ENCODE measurements at regions not wholly inside any gene's neighbourhood (a gene's known extent, or its start where the extent isn't known, plus 50 kb on each side); places are given as distances from the start of the nearest gene placed in this dataset.

- TF ChIP-seq CTCF (IDR thresholded peaks at IDR 0.05; ENCODE audit: low read depth, low read length): no peak
- Histone ChIP-seq H3K27ac (ENCODE audit: low read depth, low read length) (no peak overlapping the region), H3K4me3 (ENCODE audit: low read depth, low read length) (no peak overlapping the region), H3K27me3 (ENCODE audit: control insufficient read depth, insufficient read depth, low read length) (no peaks in the 10 kb centered on the region), H3K9me3 (ENCODE audit: control insufficient read depth, insufficient read depth, low read length) (no peaks in the 10 kb centered on the region; the same call in 1 of the 2 replicates)
- ChIA-PET POLR2A (no interaction called here), CTCF (no interaction called here)
- DNase-seq (ENCODE audit: low read depth, low spot score): no peak
Measured at GRCh38 chr4:103443324-103443723, 245.2 kb upstream of the CENPE start.

- Histone ChIP-seq H3K9me3 (ENCODE audit: control insufficient read depth, insufficient read depth, low read length) (peaks cover 7% of the 10 kb centered on the region; the same call in 1 of the 2 replicates), H3K27me3 (ENCODE audit: control insufficient read depth, insufficient read depth, low read length) (no peaks in the 10 kb centered on the region), H3K27ac (ENCODE audit: low read depth, low read length) (no peak overlapping the region), H3K4me3 (ENCODE audit: low read depth, low read length) (no peak overlapping the region)
- CTCF ChIA-PET: no interaction called here
- POLR2A ChIA-PET: no interaction called here
- no peak for DNase-seq (ENCODE audit: low read depth, low spot score)
- TF ChIP-seq CTCF (IDR thresholded peaks at IDR 0.05; ENCODE audit: low read depth, low read length): no peak
Measured at GRCh38 chr4:103429283-103429682, 231.1 kb upstream of the CENPE start.

- H3K27me3 ChIP-seq (ENCODE audit: control insufficient read depth, insufficient read depth, low read length): no peaks in the 10 kb centered on the region
- no peak overlapping the region for H3K27ac ChIP-seq (ENCODE audit: low read depth, low read length)
- H3K4me3 ChIP-seq (ENCODE audit: low read depth, low read length): no peak overlapping the region
- POLR2A ChIA-PET: no interaction called here
- CTCF ChIA-PET: no interaction called here
- H3K9me3 ChIP-seq (ENCODE audit: control insufficient read depth, insufficient read depth, low read length): peaks cover 6% of the 10 kb centered on the region
- DNase-seq (ENCODE audit: low read depth, low spot score): no peak
- TF ChIP-seq CTCF (IDR thresholded peaks at IDR 0.05; ENCODE audit: low read depth, low read length): no peak
Measured at GRCh38 chr4:103425406-103425805, 227.3 kb upstream of the CENPE start.

- Histone ChIP-seq H3K27ac (ENCODE audit: low read depth, low read length) (no peak overlapping the region), H3K27me3 (ENCODE audit: control insufficient read depth, insufficient read depth, low read length) (no peaks in the 10 kb centered on the region), H3K4me3 (ENCODE audit: low read depth, low read length) (no peak overlapping the region), H3K9me3 (ENCODE audit: control insufficient read depth, insufficient read depth, low read length) (peaks cover 11% of the 10 kb centered on the region)
- TF ChIP-seq CTCF (IDR thresholded peaks at IDR 0.05; ENCODE audit: low read depth, low read length): no peak
- CTCF ChIA-PET: no interaction called here
- no peak for DNase-seq (ENCODE audit: low read depth, low spot score)
- POLR2A ChIA-PET: no interaction called here
Measured at GRCh38 chr4:103424853-103425252, 226.7 kb upstream of the CENPE start.

DNA sequence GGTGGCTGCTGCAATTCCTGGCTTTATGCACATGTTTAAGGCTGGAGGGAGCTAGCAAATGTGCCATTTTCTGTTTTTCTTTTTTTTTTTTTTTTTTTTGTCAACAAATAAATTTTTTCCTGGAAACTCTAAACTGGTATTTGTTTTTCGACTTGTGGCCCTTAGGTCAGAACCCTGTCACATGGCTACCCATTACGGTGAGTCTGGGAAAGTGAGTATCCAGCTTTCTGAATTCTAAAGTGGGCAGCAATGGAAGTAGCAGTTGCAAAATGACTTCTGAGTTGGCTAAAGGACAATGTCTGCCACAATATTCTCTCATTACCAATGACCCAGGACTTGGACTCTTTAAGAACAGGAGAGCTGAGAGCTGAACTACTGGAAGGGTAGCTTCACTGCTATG lies 225.1 kb upstream of the CENPE start:
- ChIA-PET POLR2A (no interaction called here), CTCF (interaction anchor here (0.6 kb wide), 2 partner anchors 206 to 331 kb away, joined by 4 read pairs; no protein-coding TSS in a partner anchor)
- DNase-seq (ENCODE audit: low read depth, low spot score): no peak
- Histone ChIP-seq H3K27me3 (ENCODE audit: control insufficient read depth, insufficient read depth, low read length) (no peaks in the 10 kb centered on the region), H3K9me3 (ENCODE audit: control insufficient read depth, insufficient read depth, low read length) (peaks cover 11% of the 10 kb centered on the region), H3K27ac (ENCODE audit: low read depth, low read length) (no peak overlapping the region), H3K4me3 (ENCODE audit: low read depth, low read length) (no peak overlapping the region)
- no peak for TF ChIP-seq CTCF (IDR thresholded peaks at IDR 0.05; ENCODE audit: low read depth, low read length)

Data from AG04450 (cell line).